SK-N-MC (cell line): ENCODE measurements at regions not wholly inside any gene's neighbourhood (a gene's known extent, or its start where the extent isn't known, plus 50 kb on each side); places are given as distances from the start of the nearest gene placed in this dataset.

Experiments
- DNase-seq: peaks from one replicate; pipeline ENCODE4 v3.0.0-alpha.2; 2011; ENCODE audit warnings: low read depth, low spot score
- H3K27ac ChIP-seq: fragments of 200-600 bp; sonication (generic); 2 replicates; pipeline ENCODE4 v1.5.1; 2016; ENCODE audit warnings: mixed run types
- H3K36me3 ChIP-seq: fragments of 200-600 bp; sonication (generic); 2 replicates; pipeline ENCODE4 v1.6.1; 2017; ENCODE audit warnings: antibody characterized with exemption, low read length, mixed read lengths; ENCODE audit not compliant: insufficient read depth
- H3K4me3 ChIP-seq: fragments of 200-600 bp; sonication (generic); 2 replicates; pipeline ENCODE4 v1.5.1; 2016
- H3K9ac ChIP-seq: fragments of 200-600 bp; sonication (generic); 2 replicates; pipeline ENCODE4 v1.8.0; 2017; ENCODE audit warnings: mixed run types, mixed read lengths; ENCODE audit not compliant: insufficient read length
- H3K9me3 ChIP-seq: fragments of 200-600 bp; sonication (generic); 2 replicates; pipeline ENCODE4 v1.6.1; 2017; ENCODE audit warnings: low read depth, mild to moderate bottlenecking, antibody characterized with exemption, low read length, moderate library complexity, mixed read lengths
- EZH2 ChIP-seq: fragments of 200-600 bp; sonication (generic); IDR thresholded peaks from one replicate; pipeline ENCODE4 v1.6.1; 2017; ENCODE audit warnings: antibody characterized with exemption
- FOXP2 ChIP-seq: optimal IDR thresholded peaks from 2 replicates; pipeline ENCODE3; 2011; ENCODE audit warnings: mild to moderate bottlenecking, moderate library complexity; ENCODE audit not compliant: insufficient read depth; ENCODE audit errors: extremely low read length, control extremely low read depth
- POLR2AphosphoS5 ChIP-seq: IDR thresholded peaks from 2 replicates; pipeline ENCODE4 v1.6.1; 2012; ENCODE audit warnings: mild to moderate bottlenecking, low read depth, low read length, borderline replicate concordance

GRCh38 chr10:36506697-36507496 lies 618.5 kb upstream of the ANKRD30A start:
- no peaks in the 10 kb centered on the region for H3K9me3 ChIP-seq
- H3K27ac ChIP-seq, result no peak overlapping the region
- no peak overlapping the region for H3K9ac ChIP-seq
- H3K36me3 ChIP-seq, result no peaks in the 10 kb centered on the region
- no peak for TF ChIP-seq EZH2
- TF ChIP-seq FOXP2, result no peak
- TF ChIP-seq POLR2AphosphoS5, result no peak
- no peak for DNase-seq
- H3K4me3 ChIP-seq, result no peak overlapping the region

GRCh38 chr10:36506261-36506660 lies 619.1 kb upstream of the ANKRD30A start:
- H3K4me3 ChIP-seq, result no peak overlapping the region
- no peak overlapping the region for H3K27ac ChIP-seq
- H3K9ac ChIP-seq, result no peak overlapping the region
- H3K9me3 ChIP-seq, result no peaks in the 10 kb centered on the region
- DNase-seq, result no peak
- TF ChIP-seq FOXP2, result no peak
- TF ChIP-seq EZH2, result no peak
- TF ChIP-seq POLR2AphosphoS5, result no peak
- H3K36me3 ChIP-seq, result no peaks in the 10 kb centered on the region

GRCh38 chr10:36504758-36505157 lies 620.6 kb upstream of the ANKRD30A start:
- no peak overlapping the region for H3K27ac ChIP-seq
- H3K4me3 ChIP-seq, result no peak overlapping the region
- DNase-seq, result no peak
- TF ChIP-seq POLR2AphosphoS5, result no peak
- no peak for TF ChIP-seq EZH2
- no peak for TF ChIP-seq FOXP2
- H3K9me3 ChIP-seq, result no peaks in the 10 kb centered on the region
- no peaks in the 10 kb centered on the region for H3K36me3 ChIP-seq
- no peak overlapping the region for H3K9ac ChIP-seq

GRCh38 chr10:36500266-36500665 lies 625.1 kb upstream of the ANKRD30A start:
- H3K36me3 ChIP-seq, result no peaks in the 10 kb centered on the region
- no peak for DNase-seq
- no peak overlapping the region for H3K27ac ChIP-seq
- H3K9me3 ChIP-seq, result no peaks in the 10 kb centered on the region
- H3K9ac ChIP-seq, result no peak overlapping the region
- TF ChIP-seq FOXP2 (no peak), EZH2 (no peak), POLR2AphosphoS5 (no peak)
- H3K4me3 ChIP-seq, result no peak overlapping the region

DNA sequence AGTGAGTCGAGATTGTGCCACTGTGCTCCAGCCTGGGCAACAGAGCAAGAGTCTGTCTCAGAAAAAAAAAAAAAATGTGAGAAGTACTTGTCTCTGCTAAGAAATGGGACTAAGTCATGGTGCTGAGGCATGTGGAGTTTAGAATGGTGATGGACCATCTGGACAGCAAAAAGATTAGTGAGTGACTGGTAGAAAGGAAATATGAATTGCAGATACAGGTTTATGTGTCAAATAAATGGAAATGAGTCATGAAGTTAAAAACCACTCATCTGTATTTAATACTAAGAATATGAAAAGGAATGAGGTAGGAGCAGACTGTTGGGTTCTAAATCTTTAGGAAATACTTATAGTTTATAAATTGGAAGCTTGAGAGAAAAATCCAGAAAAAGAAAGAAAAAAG lies 625.7 kb upstream of the ANKRD30A start:
- Histone ChIP-seq H3K9me3 (no peaks in the 10 kb centered on the region), H3K9ac (no peak overlapping the region), H3K4me3 (no peak overlapping the region), H3K27ac (no peak overlapping the region), H3K36me3 (no peaks in the 10 kb centered on the region)
- DNase-seq, result no peak
- TF ChIP-seq FOXP2 (no peak), EZH2 (no peak), POLR2AphosphoS5 (no peak)

DNA sequence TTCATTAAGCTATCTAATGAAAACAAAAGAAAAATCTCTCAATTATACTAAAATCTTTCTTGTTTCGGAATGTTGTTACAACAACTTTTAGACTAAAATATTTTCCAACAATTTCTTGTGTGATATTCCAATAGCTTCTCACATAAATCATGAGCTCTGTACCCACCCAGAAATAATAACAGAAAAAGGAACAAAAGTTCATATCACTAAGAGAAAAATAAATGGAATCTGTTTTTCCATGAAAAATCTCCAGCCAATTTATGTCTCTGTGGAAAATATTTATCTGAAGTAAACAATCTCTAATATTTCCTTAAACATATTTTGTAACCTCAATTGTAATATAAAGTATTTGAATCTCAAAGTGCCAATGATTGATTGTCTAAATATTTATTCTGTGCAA lies 628.6 kb upstream of the ANKRD30A start:
- no peak for DNase-seq
- no peak overlapping the region for H3K27ac ChIP-seq
- no peak for TF ChIP-seq FOXP2
- TF ChIP-seq EZH2, result no peak
- TF ChIP-seq POLR2AphosphoS5, result no peak

DNA sequence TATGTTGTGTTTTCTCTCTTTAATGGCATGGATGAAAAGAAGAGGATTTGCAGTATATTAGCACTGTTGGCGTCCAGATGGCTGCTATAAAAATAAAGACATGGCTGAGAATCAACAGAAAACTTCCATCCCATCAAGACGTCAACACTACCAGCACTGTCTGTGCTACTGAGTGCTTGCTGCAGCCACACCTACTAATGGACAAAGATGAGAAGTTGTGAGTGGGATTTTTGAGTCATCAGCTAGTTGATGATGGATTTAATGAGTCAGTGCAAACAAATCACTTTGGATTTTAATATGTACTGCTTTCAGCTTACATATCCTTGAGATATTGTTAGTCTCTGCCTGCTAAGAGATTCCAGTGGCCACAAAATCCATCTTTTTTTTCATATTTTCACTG lies 631.0 kb upstream of the ANKRD30A start:
- Histone ChIP-seq H3K36me3 (no peaks in the 10 kb centered on the region), H3K27ac (no peak overlapping the region), H3K9me3 (no peaks in the 10 kb centered on the region), H3K4me3 (no peak overlapping the region), H3K9ac (no peak overlapping the region)
- no peak for DNase-seq
- TF ChIP-seq EZH2 (no peak), FOXP2 (no peak), POLR2AphosphoS5 (no peak)

More for the DNA sequence above, 628.6 kb upstream of the ANKRD30A start:
- H3K4me3 ChIP-seq, result no peak overlapping the region
- H3K9ac ChIP-seq, result no peak overlapping the region
- no peaks in the 10 kb centered on the region for H3K9me3 ChIP-seq
- H3K36me3 ChIP-seq, result no peaks in the 10 kb centered on the region

GRCh38 chr10:36493516-36493880 lies 631.9 kb upstream of the ANKRD30A start:
- TF ChIP-seq POLR2AphosphoS5 (no peak), EZH2 (no peak), FOXP2 (no peak)
- H3K4me3 ChIP-seq, result no peak overlapping the region
- no peaks in the 10 kb centered on the region for H3K9me3 ChIP-seq
- no peak overlapping the region for H3K27ac ChIP-seq
- DNase-seq, result no peak
- no peak overlapping the region for H3K9ac ChIP-seq
- H3K36me3 ChIP-seq, result no peaks in the 10 kb centered on the region
